SK-N-SH treated with all-trans-retinoic acid at 6 μM for 48 hours (cell line): ENCODE measurements at regions not wholly inside any gene's neighbourhood (a gene's known extent, or its start where the extent isn't known, plus 50 kb on each side); places are given as distances from the start of the nearest gene placed in this dataset.

Experiments used
- ATAC-seq: fragments of 200-7000 bp; cut with Tn5 transposase; 3 replicates; pipeline ENCODE4 v1.9.1; 2020; ENCODE audit warnings: mild to moderate bottlenecking, moderate library complexity
- BACH2 ChIP-seq: fragments of 250-450 bp; sonication (Bioruptor Pico); IDR thresholded peaks from 2 replicates; pipeline ENCODE4 v1.9.0; 2021; ENCODE audit warnings: mild to moderate bottlenecking, borderline replicate concordance
- CREB5 ChIP-seq: fragments of 250-450 bp; sonication (Bioruptor Pico); IDR thresholded peaks from 2 replicates; pipeline ENCODE4 v1.5.1; 2020; ENCODE audit warnings: low read depth, mild to moderate bottlenecking, moderate library complexity
- CSDC2 ChIP-seq: fragments of 250-450 bp; sonication (Bioruptor Pico); IDR thresholded peaks from 2 replicates; pipeline ENCODE4 v1.5.0; 2020; ENCODE audit warnings: mild to moderate bottlenecking, moderate library complexity
- CSRNP3 ChIP-seq: fragments of 250-450 bp; sonication (Bioruptor Pico); IDR thresholded peaks from 2 replicates; pipeline ENCODE4 v1.5.1; 2021; ENCODE audit warnings: mild to moderate bottlenecking, moderate library complexity
- ESRRG ChIP-seq: fragments of 250-450 bp; sonication (Bioruptor Pico); IDR thresholded peaks from 2 replicates; pipeline ENCODE4 v1.6.1; 2021; ENCODE audit warnings: mild to moderate bottlenecking
- GLIS3 ChIP-seq: fragments of 250-450 bp; sonication (Bioruptor Pico); IDR thresholded peaks from 2 replicates; pipeline ENCODE4 v1.5.0; 2020; ENCODE audit warnings: mild to moderate bottlenecking, moderate library complexity
- ISL1 ChIP-seq: fragments of 250-450 bp; sonication (Bioruptor Pico); IDR thresholded peaks from 2 replicates; pipeline ENCODE4 v2.1.2; 2022; ENCODE audit warnings: mild to moderate bottlenecking, moderate library complexity
- OSR1 ChIP-seq: fragments of 250-450 bp; sonication (Bioruptor Pico); IDR thresholded peaks from 2 replicates; pipeline ENCODE4 v1.8.0; 2022; ENCODE audit warnings: moderate library complexity, mild to moderate bottlenecking, inconsistent platforms
- PPARA ChIP-seq: fragments of 250-450 bp; sonication (Bioruptor Pico); IDR thresholded peaks from 2 replicates; pipeline ENCODE4 v1.5.0; 2020; ENCODE audit warnings: mild to moderate bottlenecking, borderline replicate concordance
- RARB ChIP-seq: fragments of 250-450 bp; sonication (Bioruptor Pico); IDR thresholded peaks from 2 replicates; pipeline ENCODE4 v1.8.0; 2021; ENCODE audit warnings: mild to moderate bottlenecking, moderate library complexity
- SNAI2 ChIP-seq: fragments of 250-450 bp; sonication (Bioruptor Pico); IDR thresholded peaks from 2 replicates; pipeline ENCODE4 v1.5.0; 2020; ENCODE audit warnings: mild to moderate bottlenecking, moderate library complexity
- TCF4 ChIP-seq: fragments of 250-450 bp; sonication (Bioruptor Pico); IDR thresholded peaks from 2 replicates; pipeline ENCODE4 v1.8.0; 2021; ENCODE audit warnings: mild to moderate bottlenecking, moderate library complexity, borderline replicate concordance
- TOX ChIP-seq: fragments of 250-450 bp; sonication (Bioruptor Pico); IDR thresholded peaks from 2 replicates; pipeline ENCODE4 v1.8.0; 2021; ENCODE audit warnings: mild to moderate bottlenecking, moderate library complexity, borderline replicate concordance
- ZC3H10 ChIP-seq: fragments of 250-450 bp; sonication (Bioruptor Pico); IDR thresholded peaks from 2 replicates; pipeline ENCODE4 v1.5.1; 2021; ENCODE audit warnings: mild to moderate bottlenecking, moderate library complexity
- ZFP3 ChIP-seq: fragments of 250-450 bp; sonication (Bioruptor Pico); IDR thresholded peaks from 2 replicates; pipeline ENCODE4 v1.5.0; 2020; ENCODE audit warnings: mild to moderate bottlenecking, moderate library complexity
- ZFP30 ChIP-seq: fragments of 450-650 bp; formaldehyde crosslinking; IDR thresholded peaks from 2 replicates; pipeline ENCODE4 v1.5.0; 2022; ENCODE audit warnings: mild to moderate bottlenecking, moderate library complexity
- ZNF565 ChIP-seq: fragments of 450-650 bp; formaldehyde crosslinking; conservative IDR thresholded peaks from 2 replicates; pipeline ENCODE4 v1.5.0; 2020; ENCODE audit warnings: low read depth, mild to moderate bottlenecking, moderate library complexity
- ZNF70 ChIP-seq: fragments of 450-650 bp; formaldehyde crosslinking; IDR thresholded peaks from 2 replicates; pipeline ENCODE4 v1.5.0; 2020; ENCODE audit warnings: mild to moderate bottlenecking, moderate library complexity
- ZNF8 ChIP-seq: fragments of 450-650 bp; formaldehyde crosslinking; IDR thresholded peaks from 2 replicates; pipeline ENCODE4 v1.5.0; 2020; ENCODE audit warnings: mild to moderate bottlenecking, moderate library complexity
- TF ChIP-seq, protein P1 (sequence below): fragments of 250-450 bp; sonication (Bioruptor Pico); IDR thresholded peaks from 2 replicates; pipeline ENCODE4 v1.8.0; 2021; ENCODE audit warnings: low read depth, mild to moderate bottlenecking, moderate library complexity, borderline replicate concordance
- TF ChIP-seq, protein P2 (sequence below): fragments of 250-450 bp; sonication (Bioruptor Pico); IDR thresholded peaks from 2 replicates; pipeline ENCODE4 v1.5.0; 2020; ENCODE audit warnings: mild to moderate bottlenecking, moderate library complexity

DNA sequence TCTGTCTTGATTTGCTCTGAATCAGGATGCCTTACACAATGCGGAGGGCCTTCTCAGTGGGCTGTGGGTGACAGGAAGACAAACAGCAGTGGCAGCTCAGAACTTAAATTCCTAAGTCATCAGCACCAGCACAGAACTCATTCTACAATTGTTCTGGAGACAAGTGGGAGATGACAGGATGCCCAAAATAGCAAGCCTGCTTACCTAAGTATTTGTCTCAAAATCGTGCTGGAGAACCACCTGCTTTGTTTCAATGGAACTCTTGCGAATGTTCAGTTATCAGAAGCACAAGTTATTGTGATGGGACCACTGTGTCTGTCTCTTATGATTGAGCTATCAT is 76.1 kb downstream of the VCAM1 start:
- no peak for ATAC-seq
- TF ChIP-seq, protein P1, sequence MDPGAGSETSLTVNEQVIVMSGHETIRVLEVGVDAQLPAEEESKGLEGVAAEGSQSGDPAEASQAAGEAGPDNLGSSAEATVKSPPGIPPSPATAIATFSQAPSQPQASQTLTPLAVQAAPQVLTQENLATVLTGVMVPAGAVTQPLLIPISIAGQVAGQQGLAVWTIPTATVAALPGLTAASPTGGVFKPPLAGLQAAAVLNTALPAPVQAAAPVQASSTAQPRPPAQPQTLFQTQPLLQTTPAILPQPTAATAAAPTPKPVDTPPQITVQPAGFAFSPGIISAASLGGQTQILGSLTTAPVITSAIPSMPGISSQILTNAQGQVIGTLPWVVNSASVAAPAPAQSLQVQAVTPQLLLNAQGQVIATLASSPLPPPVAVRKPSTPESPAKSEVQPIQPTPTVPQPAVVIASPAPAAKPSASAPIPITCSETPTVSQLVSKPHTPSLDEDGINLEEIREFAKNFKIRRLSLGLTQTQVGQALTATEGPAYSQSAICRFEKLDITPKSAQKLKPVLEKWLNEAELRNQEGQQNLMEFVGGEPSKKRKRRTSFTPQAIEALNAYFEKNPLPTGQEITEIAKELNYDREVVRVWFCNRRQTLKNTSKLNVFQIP (CRISPR knock-in tag): no peak
- no peak for TF ChIP-seq ZNF70
- no peak for TF ChIP-seq TOX
- TF ChIP-seq ZNF8 (CRISPR knock-in tag): no peak
- no peak for TF ChIP-seq CSDC2 (CRISPR knock-in tag)
- no peak for TF ChIP-seq ISL1 (CRISPR knock-in tag)
- TF ChIP-seq, all 23 proteins: peak for 0

GRCh38 chr1:100796046-100796445 is 76.5 kb downstream of the VCAM1 start:
- TF ChIP-seq, protein P2, sequence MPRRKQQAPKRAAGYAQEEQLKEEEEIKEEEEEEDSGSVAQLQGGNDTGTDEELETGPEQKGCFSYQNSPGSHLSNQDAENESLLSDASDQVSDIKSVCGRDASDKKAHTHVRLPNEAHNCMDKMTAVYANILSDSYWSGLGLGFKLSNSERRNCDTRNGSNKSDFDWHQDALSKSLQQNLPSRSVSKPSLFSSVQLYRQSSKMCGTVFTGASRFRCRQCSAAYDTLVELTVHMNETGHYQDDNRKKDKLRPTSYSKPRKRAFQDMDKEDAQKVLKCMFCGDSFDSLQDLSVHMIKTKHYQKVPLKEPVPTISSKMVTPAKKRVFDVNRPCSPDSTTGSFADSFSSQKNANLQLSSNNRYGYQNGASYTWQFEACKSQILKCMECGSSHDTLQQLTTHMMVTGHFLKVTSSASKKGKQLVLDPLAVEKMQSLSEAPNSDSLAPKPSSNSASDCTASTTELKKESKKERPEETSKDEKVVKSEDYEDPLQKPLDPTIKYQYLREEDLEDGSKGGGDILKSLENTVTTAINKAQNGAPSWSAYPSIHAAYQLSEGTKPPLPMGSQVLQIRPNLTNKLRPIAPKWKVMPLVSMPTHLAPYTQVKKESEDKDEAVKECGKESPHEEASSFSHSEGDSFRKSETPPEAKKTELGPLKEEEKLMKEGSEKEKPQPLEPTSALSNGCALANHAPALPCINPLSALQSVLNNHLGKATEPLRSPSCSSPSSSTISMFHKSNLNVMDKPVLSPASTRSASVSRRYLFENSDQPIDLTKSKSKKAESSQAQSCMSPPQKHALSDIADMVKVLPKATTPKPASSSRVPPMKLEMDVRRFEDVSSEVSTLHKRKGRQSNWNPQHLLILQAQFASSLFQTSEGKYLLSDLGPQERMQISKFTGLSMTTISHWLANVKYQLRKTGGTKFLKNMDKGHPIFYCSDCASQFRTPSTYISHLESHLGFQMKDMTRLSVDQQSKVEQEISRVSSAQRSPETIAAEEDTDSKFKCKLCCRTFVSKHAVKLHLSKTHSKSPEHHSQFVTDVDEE (CRISPR knock-in tag): no peak
- no peak for TF ChIP-seq CSDC2 (CRISPR knock-in tag)
- TF ChIP-seq TCF4 (CRISPR knock-in tag): no peak
- no peak for TF ChIP-seq ISL1 (CRISPR knock-in tag)
- TF ChIP-seq CSRNP3 (CRISPR knock-in tag): no peak
- no peak for TF ChIP-seq OSR1
- no peak for TF ChIP-seq ZFP30 (CRISPR knock-in tag)
- no peak for TF ChIP-seq PPARA (CRISPR knock-in tag)
- TF ChIP-seq BACH2 (CRISPR knock-in tag): no peak
- no peak for TF ChIP-seq ZC3H10 (CRISPR knock-in tag)
- TF ChIP-seq ZNF565 (CRISPR knock-in tag): no peak
- TF ChIP-seq, protein P1 (CRISPR knock-in tag): no peak
- no peak for TF ChIP-seq ESRRG (CRISPR knock-in tag)
- no peak for TF ChIP-seq ZFP3
- no peak for TF ChIP-seq GLIS3 (CRISPR knock-in tag)
- no peak for TF ChIP-seq RARB (CRISPR knock-in tag)
- no peak for TF ChIP-seq SNAI2
- TF ChIP-seq ZNF70: no peak
- no peak for ATAC-seq

DNA sequence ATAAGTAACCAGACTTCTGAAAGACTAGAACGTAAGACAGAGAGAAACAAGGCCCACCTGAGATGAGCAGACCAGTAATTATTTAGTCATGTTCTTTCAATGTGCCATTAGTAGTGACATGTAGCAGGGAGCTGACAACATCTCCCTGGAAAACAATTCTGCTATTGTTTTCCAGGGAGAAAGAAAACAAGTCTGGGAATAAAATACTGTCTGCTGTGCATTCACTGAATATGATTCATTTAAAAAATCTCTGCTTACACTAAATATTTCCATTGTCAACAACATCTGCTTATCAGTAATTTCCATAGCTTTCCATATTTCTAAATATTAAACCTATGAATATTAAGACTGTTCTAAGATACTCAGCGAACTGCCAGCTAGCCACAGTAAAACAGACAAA is 80.0 kb downstream of the VCAM1 start:
- ATAC-seq: no peak

More for the DNA sequence above, 80.0 kb downstream of the VCAM1 start:
- TF ChIP-seq ZNF8 (CRISPR knock-in tag) (no peak), TOX (no peak), CREB5 (CRISPR knock-in tag) (no peak), ESRRG (CRISPR knock-in tag) (no peak), ZNF565 (CRISPR knock-in tag) (no peak), RARB (CRISPR knock-in tag) (no peak)
- TF ChIP-seq, all 23 proteins: peak for 0
